GDM1 (cell line): ENCODE measurements at regions not wholly inside any gene's neighbourhood (a gene's known extent, or its start where the extent isn't known, plus 50 kb on each side); places are given as distances from the start of the nearest gene placed in this dataset.
"Not testable (repeated sequence)": the region's sequence is repeated elsewhere in the genome, so short reads cannot be mapped to it uniquely, and the experiment has no call there.

Experiments used
- DNase-seq: peaks from one replicate; lab custom pipeline; 2025; lab: John Stamatoyannopoulos, UW

GRCh38 chr5:116740771-116741170, 166.1 kb upstream of the SEMA6A start:
- no peak for DNase-seq

GRCh38 chr5:116739571-116739970, 164.9 kb upstream of the SEMA6A start:
- no peak for DNase-seq

GRCh38 chr5:116738615-116739261, 164.1 kb upstream of the SEMA6A start:
- no peak for DNase-seq

DNA sequence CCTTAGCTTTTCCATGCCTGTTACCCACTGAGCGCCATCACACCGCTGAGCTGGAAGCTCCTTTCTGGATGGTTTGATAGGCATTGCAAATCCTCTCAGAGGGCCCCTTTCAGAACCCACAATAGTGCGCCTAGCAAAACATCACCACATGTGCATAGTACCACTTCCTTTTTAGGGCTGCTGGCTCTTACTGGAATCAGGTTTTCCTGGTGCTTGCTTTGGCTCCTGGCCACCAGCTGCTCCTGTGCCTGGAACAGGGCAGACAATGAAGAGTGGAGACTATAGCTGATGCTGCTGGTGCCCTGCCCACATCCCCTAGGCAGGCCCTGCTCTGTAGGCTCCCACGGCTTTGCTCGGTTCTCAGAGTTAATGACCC, 163.6 kb upstream of the SEMA6A start:
- DNase-seq: no peak

DNA sequence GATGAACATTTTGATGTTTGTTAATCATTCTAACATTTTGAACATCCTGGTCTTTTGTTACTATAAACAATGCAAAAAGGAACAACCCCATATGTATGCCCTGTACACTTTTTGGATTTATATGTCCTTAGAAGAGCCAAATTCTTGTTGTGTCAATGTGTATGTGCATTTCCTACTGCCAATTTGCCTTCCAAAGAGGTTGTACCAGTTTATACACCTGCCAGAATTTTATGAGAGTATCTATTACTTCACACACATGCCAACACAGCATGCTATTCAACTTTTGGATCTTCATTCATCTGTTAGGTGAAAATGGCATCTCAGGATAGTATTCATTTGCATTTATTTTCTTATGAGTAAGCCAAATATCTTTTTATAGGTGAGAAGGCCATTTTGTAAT, 162.0 kb upstream of the SEMA6A start:
- no peak for DNase-seq

- DNase-seq: no peak
Measured at GRCh38 chr5:116733991-116734975, 159.7 kb upstream of the SEMA6A start.

- no peak for DNase-seq
Measured at GRCh38 chr5:116732591-116732990, 158.0 kb upstream of the SEMA6A start.

DNA sequence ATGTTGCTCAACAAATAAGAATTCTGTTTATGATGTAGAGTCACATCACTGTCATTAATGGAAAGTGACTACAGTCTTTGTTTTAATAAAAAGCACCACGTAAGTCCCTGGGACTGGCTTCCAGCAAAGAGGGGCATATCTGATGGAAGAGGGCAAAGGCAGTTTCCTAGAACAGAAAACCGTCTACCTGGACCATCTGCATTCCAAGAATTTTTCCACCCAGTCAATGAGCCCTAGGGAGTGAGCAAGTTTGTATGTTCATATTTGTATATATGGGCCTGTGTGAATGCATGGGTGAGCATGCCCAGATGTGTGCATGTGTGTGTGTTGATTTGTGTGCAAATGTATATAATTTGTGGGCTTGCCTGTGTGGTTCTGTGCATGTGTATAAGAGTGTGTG, 156.8 kb upstream of the SEMA6A start:
- DNase-seq: no peak

GRCh38 chr5:116730706-116731105, 156.1 kb upstream of the SEMA6A start:
- DNase-seq: no peak

- no peak for DNase-seq
Measured at GRCh38 chr5:116730185-116730584, 155.6 kb upstream of the SEMA6A start.

GRCh38 chr5:116727248-116727647, 152.6 kb upstream of the SEMA6A start:
- DNase-seq: no peak

DNA sequence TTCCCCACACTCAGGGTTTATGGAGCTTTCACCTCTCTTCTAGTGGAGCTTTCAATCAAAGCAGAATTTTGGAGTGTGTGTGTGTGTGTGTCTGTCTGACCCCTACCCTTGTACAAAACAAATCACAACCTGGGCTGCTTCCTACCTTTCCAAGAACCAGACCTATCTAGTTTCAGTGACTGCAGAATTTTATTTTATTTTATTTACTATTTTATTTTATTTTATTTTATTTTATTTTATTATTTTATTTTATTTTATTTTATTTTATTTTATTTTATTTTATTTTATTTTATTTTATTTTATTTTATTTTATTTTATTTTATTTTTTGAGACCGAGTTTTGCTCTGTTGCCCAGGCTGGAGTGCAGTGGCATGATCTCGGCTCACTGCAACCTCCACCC, 151.6 kb upstream of the SEMA6A start:
- not testable (repeated sequence) for DNase-seq

- DNase-seq: no peak
Measured at GRCh38 chr5:116724971-116725370, 150.3 kb upstream of the SEMA6A start.

DNA sequence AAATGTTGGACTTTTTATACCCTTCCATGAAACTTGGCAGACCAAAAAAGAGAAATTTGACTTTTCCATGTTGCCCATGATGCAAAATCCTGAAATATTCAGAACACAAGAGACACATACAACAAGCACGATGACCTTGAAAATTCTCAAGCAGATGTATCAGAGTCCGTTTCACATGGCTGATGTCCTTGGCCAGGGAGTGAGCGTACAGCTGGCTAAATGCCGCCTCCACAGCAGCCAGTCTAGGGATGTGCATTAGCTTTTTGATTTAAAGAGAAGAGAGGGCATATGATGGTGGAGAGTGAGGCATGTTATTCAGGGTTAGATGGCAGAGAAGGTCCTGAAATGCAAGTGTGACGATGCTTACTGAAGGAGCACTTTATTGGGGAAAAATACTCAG, 148.0 kb upstream of the SEMA6A start:
- no peak for DNase-seq

- no peak for DNase-seq
Measured at GRCh38 chr5:116719106-116719505, 144.5 kb upstream of the SEMA6A start.

DNA sequence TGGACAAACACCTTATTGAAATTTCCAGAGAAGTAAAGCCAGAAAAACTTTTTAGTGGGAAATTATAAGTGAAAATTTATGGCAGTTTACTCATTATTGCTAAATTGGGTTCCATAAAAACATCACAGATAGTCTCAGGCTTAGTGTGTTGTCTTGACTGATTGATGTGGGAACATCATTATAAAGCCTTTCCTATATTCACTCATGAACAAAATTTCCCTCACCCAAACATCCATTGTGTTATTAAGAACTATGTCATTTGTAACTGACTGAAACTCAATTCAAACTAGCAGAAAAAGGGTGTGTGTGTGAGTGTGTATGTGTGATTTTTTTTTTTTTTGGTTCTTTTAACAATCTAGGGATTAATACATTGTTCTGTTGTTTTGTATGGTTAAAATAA, 143.7 kb upstream of the SEMA6A start:
- DNase-seq: no peak

DNA sequence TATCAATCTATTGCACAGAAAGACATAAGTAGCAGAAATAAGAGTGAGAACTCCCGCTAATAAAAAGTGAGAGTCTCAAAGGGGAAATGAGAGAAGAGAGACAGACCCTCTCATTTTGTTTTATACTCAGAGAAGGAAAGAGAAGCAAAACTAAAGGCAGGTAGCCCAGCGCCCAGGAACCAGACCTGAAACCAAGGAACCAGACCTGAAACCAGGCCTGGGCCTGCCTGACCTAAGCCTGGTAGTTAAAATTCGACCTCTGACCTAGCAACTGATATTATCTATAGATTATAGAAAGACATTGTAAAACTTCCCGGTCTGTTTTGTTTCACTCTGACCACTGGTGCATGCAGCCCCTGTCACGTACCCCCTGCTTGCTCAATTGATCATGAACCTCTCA, 134.5 kb upstream of the SEMA6A start:
- DNase-seq: no peak

- not testable (repeated sequence) for DNase-seq
Measured at GRCh38 chr5:116705121-116705519, 130.5 kb upstream of the SEMA6A start.

GRCh38 chr5:116703941-116704340, 129.3 kb upstream of the SEMA6A start:
- no peak for DNase-seq

DNA sequence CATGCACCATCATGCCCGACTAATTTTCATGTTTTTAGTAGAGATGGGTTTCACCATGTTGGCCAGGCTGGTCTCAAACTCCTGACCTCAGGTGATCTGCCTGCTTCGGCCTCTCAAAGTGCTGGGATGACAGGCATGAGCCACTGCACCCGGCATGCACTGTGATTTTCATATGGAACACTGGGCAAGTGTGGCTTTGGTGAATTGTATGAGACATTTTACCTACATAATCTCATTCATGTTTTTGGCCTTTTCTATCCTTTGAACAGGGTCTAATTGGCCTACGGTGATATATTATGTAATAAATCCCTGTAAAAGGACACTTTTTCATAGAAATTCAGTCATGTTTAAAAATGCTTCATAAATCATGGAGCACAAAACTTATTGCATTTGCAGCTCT, 128.7 kb upstream of the SEMA6A start:
- no peak for DNase-seq

DNA sequence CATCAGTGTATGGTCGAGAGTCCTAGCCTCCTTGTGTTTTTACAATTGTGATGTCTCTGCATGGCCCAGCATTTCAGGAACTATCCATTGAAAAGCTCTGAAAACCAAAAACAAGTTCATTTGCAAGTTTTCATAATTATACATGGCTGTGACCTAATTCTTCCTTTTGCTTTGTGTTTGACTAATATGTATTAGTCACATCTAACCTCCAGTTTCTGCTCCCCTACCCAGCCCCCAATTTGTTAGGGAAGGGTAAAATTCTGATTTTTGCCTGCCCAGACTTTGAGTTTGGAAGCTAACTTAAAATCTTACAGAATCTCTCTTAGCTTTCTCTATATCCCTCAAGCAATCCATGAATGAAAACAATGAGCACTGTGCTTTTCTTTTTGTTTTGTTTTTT, 128.2 kb upstream of the SEMA6A start:
- DNase-seq: no peak

DNA sequence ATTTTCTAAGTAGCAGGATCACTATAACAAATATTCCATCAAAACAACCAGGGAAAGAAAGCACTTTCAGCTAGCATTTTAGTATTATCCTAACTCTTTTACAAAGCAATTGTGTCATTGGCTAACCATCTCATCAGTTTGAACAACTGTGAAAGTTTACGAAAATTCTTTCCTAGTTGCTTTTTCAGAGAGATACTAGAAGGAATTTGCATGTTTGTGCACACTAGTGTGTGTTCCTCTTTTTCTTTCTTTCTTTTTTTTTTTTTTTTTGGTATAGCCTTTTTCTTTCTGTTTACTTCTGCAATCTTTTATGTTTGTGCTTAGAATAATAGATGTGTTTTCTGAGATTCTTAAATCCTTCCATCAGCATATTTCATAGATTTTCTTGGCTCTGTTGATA, 124.7 kb upstream of the SEMA6A start:
- no peak for DNase-seq

DNA sequence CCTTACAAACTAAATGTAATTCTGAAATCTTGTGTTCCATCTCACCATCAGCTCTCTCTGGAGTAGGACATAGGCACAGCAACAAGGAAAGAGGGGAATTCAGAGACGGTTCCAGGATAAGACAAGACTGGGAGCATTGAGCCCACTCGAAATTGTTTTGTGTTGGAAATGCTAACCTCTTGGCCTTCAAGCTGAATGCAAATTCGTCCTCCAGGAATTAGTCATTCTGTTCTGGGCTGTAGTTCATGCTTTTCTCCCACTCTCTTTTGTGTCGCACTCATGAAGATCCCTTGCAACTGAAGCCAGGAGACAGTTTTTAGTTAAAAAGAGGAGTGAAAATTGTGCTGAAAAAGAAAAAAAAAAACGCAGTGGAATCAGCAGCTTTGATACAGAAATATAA, 121.7 kb upstream of the SEMA6A start:
- DNase-seq: no peak
